Testis (tissue), 2 donors: ENCODE measurements at regions not wholly inside any gene's neighbourhood (a gene's known extent, or its start where the extent isn't known, plus 50 kb on each side); places are given as distances from the start of the nearest gene placed in this dataset.

Experiments
- DNase-seq: peaks from one replicate; pipeline ENCODE4 v3.0.0-alpha.2; 2019
- H3K27ac ChIP-seq, 2 donors: fragments of 200-600 bp; sonication (generic); one replicate each; pipeline ENCODE4 v1.5.1; 2019
- H3K27me3 ChIP-seq: fragments of 200-600 bp; sonication (generic); one replicate; pipeline ENCODE4 v1.5.1; 2019
- H3K36me3 ChIP-seq: fragments of 200-600 bp; sonication (generic); one replicate; pipeline ENCODE4 v1.5.1; 2017; ENCODE audit warnings: low read depth; ENCODE audit errors: missing control alignments
- H3K4me1 ChIP-seq: fragments of 200-600 bp; sonication (generic); one replicate; pipeline ENCODE4 v1.5.1; 2019
- H3K4me3 ChIP-seq, 2 donors: fragments of 200-600 bp; sonication (generic); one replicate each; pipeline ENCODE4 v1.5.1; 2017 to 2019
- H3K9me3 ChIP-seq: fragments of 200-600 bp; sonication (generic); one replicate; pipeline ENCODE4 v1.5.1; 2017
- CTCF ChIP-seq, 3 experiments: fragments of 450-650 bp in 2 of 3; fragments of 200-600 bp in 1 of 3; sonication (generic) in 1 of 3; IDR thresholded peaks; one replicate each; pipeline ENCODE4 v1.5.1; 2016 to 2019; ENCODE audit warnings: antibody characterized with exemption in 3 of 3, mild to moderate bottlenecking in 2 of 3, moderate library complexity in 1 of 3
- POLR2A ChIP-seq: fragments of 450-650 bp; IDR thresholded peaks from one replicate; pipeline ENCODE4 v1.6.1; 2017; ENCODE audit warnings: antibody characterized with exemption, mild to moderate bottlenecking, moderate library complexity
- WGBS, 2 donors: methylation state at CpG; one replicate each; pipeline ENCODE4 v1.1.5; 2018; 5-methylcytosine and 5-hydroxymethylcytosine counted together
- intact Hi-C: fragments of 100-400 bp; cut with DNase I; formaldehyde crosslinking; loops from one replicate; pipeline ENCODE4 v1.15.1; 2023; ENCODE audit warnings: low total_unique reads

- H3K27ac ChIP-seq = no peak overlapping the region
- TF ChIP-seq CTCF (IDR thresholded peaks at IDR 0.05) = no peak
- no peak for TF ChIP-seq POLR2A
- no peak for DNase-seq
- intact Hi-C loops = no loop called here
- no peak overlapping the region for H3K4me3 ChIP-seq
- WGBS, 2 donors = 90 to 91% methylated on average over 17 of the region's 17 CpGs
- H3K36me3 ChIP-seq = no peaks in the 10 kb centered on the region
- H3K4me1 ChIP-seq = no peaks in the 10 kb centered on the region
- H3K27me3 ChIP-seq = no peaks in the 10 kb centered on the region
- no peaks in the 10 kb centered on the region for H3K9me3 ChIP-seq
Measured at GRCh38 chr22:48699511-48699910, 1128.2 kb downstream of the BRD1 start.

- Histone ChIP-seq H3K4me3 (no peak overlapping the region), H3K36me3 (no peaks in the 10 kb centered on the region), H3K9me3 (no peaks in the 10 kb centered on the region), H3K4me1 (no peaks in the 10 kb centered on the region), H3K27me3 (no peaks in the 10 kb centered on the region), H3K27ac (no peak overlapping the region)
- TF ChIP-seq POLR2A = no peak
- no peak for TF ChIP-seq CTCF (IDR thresholded peaks at IDR 0.05)
- WGBS, 2 donors = 81 to 87% methylated on average over 13 of the region's 13 CpGs
- intact Hi-C loops = no loop called here
- DNase-seq = no peak
Measured at GRCh38 chr22:48698618-48699017, 1129.1 kb downstream of the BRD1 start.

DNA sequence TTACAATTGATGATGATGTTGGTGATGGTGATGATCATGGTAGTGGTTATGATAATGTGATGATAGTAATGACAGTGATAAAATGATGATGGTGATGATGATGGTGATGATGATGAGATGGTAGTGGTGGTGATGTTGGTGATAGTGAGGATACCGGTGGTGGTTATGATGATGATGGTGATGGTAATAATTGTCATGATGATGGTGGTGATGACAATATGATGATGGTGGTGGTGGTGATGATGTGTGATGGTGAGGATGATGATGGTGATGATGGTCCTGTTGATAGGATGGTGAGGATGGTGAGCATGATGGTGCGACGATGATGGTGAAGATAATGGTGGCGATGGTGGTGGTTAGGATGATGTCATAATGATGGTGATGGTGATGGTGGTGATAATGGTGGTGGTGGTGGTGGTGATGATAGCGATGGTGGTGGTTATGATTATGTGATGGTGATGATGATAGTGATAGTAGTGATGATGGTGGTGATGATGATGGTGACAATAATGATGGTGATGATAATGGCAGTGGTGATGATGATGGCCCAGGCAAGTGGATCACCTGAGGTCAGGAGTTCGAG lies 1129.9 kb downstream of the BRD1 start:
- DNase-seq = no peak
- TF ChIP-seq CTCF (IDR thresholded peaks at IDR 0.05) (no peak), POLR2A (no peak)
- no peaks in the 10 kb centered on the region for H3K27me3 ChIP-seq
- whole genome bisulfite sequencing, 2 donors = 96% methylated on average over 6 of the region's 6 CpGs
- no peak overlapping the region for H3K4me3 ChIP-seq
- no peak overlapping the region for H3K27ac ChIP-seq
- peaks cover 2% of the 10 kb centered on the region for H3K4me1 ChIP-seq
- no peaks in the 10 kb centered on the region for H3K36me3 ChIP-seq
- intact Hi-C loops = no loop called here
- H3K9me3 ChIP-seq = no peaks in the 10 kb centered on the region

- intact Hi-C loops = no loop called here
- WGBS, 2 donors = 61 to 77% methylated on average over 3 of the region's 3 CpGs
- no peak for DNase-seq
- Histone ChIP-seq H3K4me1 (peaks cover 8% of the 10 kb centered on the region), H3K4me3 (no peak overlapping the region), H3K9me3 (no peaks in the 10 kb centered on the region), H3K27ac (no peak overlapping the region), H3K27me3 (no peaks in the 10 kb centered on the region), H3K36me3 (no peaks in the 10 kb centered on the region)
- TF ChIP-seq CTCF (IDR thresholded peaks at IDR 0.05) = no peak
- no peak for TF ChIP-seq POLR2A
Measured at GRCh38 chr22:48697223-48697622, 1130.5 kb downstream of the BRD1 start.

DNA sequence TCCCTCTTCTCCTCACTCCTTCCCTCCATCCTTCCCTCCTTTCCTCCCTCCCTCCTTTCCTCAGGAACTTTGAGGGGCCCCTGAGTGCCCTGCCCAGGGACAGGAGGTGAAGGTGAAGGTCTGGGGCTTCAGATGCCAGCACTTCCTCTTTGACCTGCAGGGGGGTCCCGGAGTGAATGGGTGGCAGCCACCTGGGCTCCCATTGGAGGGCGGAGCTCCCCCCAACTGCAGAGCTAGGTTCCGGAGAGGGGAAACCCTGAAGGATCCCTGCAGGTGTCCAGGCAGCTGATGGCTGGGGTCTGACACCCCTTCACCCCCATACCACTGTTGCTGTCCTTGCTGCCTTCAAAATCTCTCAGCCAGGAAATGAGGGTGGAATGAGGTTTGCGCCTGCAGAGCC lies 1131.3 kb downstream of the BRD1 start:
- no peak for TF ChIP-seq POLR2A
- DNase-seq = no peak
- no peak overlapping the region for H3K4me3 ChIP-seq
- H3K36me3 ChIP-seq = no peaks in the 10 kb centered on the region
- 96 to 100% methylated on average over 3 to 4 of the region's 4 CpGs for WGBS, 2 donors
- intact Hi-C loops = no loop called here
- no peaks in the 10 kb centered on the region for H3K9me3 ChIP-seq
- H3K27me3 ChIP-seq = no peaks in the 10 kb centered on the region
- H3K27ac ChIP-seq = no peak overlapping the region
- H3K4me1 ChIP-seq = peaks cover 8% of the 10 kb centered on the region
